ENCODE measurements at regions not wholly inside any gene's neighbourhood (a gene's known extent, or its start where the extent isn't known, plus 50 kb on each side); places are given as distances from the start of the nearest gene placed in this dataset.
A peak's percentile ranks its signal among the peaks of the same experiment; 100 is the strongest.

DNA sequence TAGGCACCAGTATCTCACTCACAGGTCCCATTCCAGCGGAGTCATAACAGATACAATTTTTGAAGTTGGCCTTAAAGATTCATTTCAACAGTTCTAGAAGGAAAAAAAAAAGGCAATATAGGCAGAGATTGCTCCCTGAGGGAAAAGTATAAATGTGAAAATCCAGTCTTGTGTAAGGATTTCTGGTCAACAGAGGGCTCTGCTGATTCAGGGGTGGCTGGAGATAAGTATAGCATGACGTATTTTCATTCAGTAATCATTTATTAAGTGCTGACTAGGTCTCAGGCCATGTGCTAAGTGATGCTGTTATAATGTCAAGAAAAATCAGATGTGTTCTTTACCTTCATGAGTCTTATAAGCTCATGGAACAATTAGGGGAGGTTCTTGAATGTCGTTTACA, 377.3 kb upstream of the MEF2C start:
- TF ChIP-seq, protein P1, sequence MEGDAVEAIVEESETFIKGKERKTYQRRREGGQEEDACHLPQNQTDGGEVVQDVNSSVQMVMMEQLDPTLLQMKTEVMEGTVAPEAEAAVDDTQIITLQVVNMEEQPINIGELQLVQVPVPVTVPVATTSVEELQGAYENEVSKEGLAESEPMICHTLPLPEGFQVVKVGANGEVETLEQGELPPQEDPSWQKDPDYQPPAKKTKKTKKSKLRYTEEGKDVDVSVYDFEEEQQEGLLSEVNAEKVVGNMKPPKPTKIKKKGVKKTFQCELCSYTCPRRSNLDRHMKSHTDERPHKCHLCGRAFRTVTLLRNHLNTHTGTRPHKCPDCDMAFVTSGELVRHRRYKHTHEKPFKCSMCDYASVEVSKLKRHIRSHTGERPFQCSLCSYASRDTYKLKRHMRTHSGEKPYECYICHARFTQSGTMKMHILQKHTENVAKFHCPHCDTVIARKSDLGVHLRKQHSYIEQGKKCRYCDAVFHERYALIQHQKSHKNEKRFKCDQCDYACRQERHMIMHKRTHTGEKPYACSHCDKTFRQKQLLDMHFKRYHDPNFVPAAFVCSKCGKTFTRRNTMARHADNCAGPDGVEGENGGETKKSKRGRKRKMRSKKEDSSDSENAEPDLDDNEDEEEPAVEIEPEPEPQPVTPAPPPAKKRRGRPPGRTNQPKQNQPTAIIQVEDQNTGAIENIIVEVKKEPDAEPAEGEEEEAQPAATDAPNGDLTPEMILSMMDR (IDR thresholded peaks at IDR 0.05) = peak in 1 of 7 experiments; percentile 5
- TF ChIP-seq POLR2A (IDR thresholded peaks at IDR 0.05) = no peak
